Neural cell (in vitro differentiated cells): ENCODE measurements at regions not wholly inside any gene's neighbourhood (a gene's known extent, or its start where the extent isn't known, plus 50 kb on each side); places are given as distances from the start of the nearest gene placed in this dataset.

Source experiments
- CTCF ChIP-seq: fragments of 450-650 bp; IDR thresholded peaks from 2 replicates; pipeline ENCODE4 v1.5.1; 2014; ENCODE audit warnings: antibody characterized with exemption, mild to moderate bottlenecking, moderate library complexity; ENCODE audit not compliant: poor library complexity, severe bottlenecking
- EP300 ChIP-seq: fragments of 450-650 bp; conservative IDR thresholded peaks from 2 replicates; pipeline ENCODE4 v1.6.1; 2014; ENCODE audit warnings: antibody characterized with exemption, mild to moderate bottlenecking, moderate library complexity; ENCODE audit not compliant: poor library complexity, severe bottlenecking
- EZH2 ChIP-seq: fragments of 200-600, 300-800 bp; shearing (Covaris generic), sonication (generic); IDR thresholded peaks from 2 replicates; pipeline ENCODE4 v1.6.1; 2014; ENCODE audit warnings: antibody characterized with exemption, low read length, borderline replicate concordance, mild to moderate bottlenecking; ENCODE audit not compliant: insufficient read depth, poor library complexity, severe bottlenecking
- MXI1 ChIP-seq: fragments of 450-650 bp; conservative IDR thresholded peaks from 2 replicates; pipeline ENCODE4 v1.6.1; 2014; ENCODE audit warnings: antibody characterized with exemption, mild to moderate bottlenecking; ENCODE audit not compliant: poor library complexity, severe bottlenecking
- POLR2AphosphoS5 ChIP-seq: IDR thresholded peaks from 2 replicates; pipeline ENCODE4 v1.6.1; 2012
- RAD21 ChIP-seq: fragments of 450-650 bp; conservative IDR thresholded peaks from 2 replicates; pipeline ENCODE4 v1.6.1; 2014; ENCODE audit warnings: antibody characterized with exemption, mild to moderate bottlenecking, moderate library complexity
- SMC3 ChIP-seq: fragments of 450-650 bp; conservative IDR thresholded peaks from 2 replicates; pipeline ENCODE4 v1.6.1; 2014; ENCODE audit warnings: antibody characterized with exemption, mild to moderate bottlenecking, moderate library complexity; ENCODE audit not compliant: poor library complexity
- TAF1 ChIP-seq: IDR thresholded peaks from 2 replicates; pipeline ENCODE4 v1.6.1; 2012; ENCODE audit warnings: low read depth
- TF ChIP-seq, protein P1 (sequence below): IDR thresholded peaks from 2 replicates; pipeline ENCODE4 v1.6.1; 2012; ENCODE audit warnings: borderline replicate concordance

GRCh38 chr1:157450106-157450505, 102.2 kb downstream of the FCRL5 start:
- TF ChIP-seq CTCF, result no peak
- no peak for TF ChIP-seq TAF1
- TF ChIP-seq EZH2, result no peak
- TF ChIP-seq POLR2AphosphoS5, result no peak
- TF ChIP-seq, protein P1, sequence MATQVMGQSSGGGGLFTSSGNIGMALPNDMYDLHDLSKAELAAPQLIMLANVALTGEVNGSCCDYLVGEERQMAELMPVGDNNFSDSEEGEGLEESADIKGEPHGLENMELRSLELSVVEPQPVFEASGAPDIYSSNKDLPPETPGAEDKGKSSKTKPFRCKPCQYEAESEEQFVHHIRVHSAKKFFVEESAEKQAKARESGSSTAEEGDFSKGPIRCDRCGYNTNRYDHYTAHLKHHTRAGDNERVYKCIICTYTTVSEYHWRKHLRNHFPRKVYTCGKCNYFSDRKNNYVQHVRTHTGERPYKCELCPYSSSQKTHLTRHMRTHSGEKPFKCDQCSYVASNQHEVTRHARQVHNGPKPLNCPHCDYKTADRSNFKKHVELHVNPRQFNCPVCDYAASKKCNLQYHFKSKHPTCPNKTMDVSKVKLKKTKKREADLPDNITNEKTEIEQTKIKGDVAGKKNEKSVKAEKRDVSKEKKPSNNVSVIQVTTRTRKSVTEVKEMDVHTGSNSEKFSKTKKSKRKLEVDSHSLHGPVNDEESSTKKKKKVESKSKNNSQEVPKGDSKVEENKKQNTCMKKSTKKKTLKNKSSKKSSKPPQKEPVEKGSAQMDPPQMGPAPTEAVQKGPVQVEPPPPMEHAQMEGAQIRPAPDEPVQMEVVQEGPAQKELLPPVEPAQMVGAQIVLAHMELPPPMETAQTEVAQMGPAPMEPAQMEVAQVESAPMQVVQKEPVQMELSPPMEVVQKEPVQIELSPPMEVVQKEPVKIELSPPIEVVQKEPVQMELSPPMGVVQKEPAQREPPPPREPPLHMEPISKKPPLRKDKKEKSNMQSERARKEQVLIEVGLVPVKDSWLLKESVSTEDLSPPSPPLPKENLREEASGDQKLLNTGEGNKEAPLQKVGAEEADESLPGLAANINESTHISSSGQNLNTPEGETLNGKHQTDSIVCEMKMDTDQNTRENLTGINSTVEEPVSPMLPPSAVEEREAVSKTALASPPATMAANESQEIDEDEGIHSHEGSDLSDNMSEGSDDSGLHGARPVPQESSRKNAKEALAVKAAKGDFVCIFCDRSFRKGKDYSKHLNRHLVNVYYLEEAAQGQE, result no peak
- no peak for TF ChIP-seq MXI1
- no peak for TF ChIP-seq EP300
- TF ChIP-seq RAD21, result no peak
- TF ChIP-seq SMC3, result no peak
